Hematopoietic multipotent progenitor cell treated with erythropoietin and hydrocortisone succinate and interleukin-3 and kit ligand, for 8 days (in vitro differentiated cells): ENCODE measurements at regions not wholly inside any gene's neighbourhood (a gene's known extent, or its start where the extent isn't known, plus 50 kb on each side); places are given as distances from the start of the nearest gene placed in this dataset.

ENCODE experiments used
- DNase-seq: peaks from one replicate; pipeline ENCODE4 v3.0.0-alpha.2; 2015

DNA sequence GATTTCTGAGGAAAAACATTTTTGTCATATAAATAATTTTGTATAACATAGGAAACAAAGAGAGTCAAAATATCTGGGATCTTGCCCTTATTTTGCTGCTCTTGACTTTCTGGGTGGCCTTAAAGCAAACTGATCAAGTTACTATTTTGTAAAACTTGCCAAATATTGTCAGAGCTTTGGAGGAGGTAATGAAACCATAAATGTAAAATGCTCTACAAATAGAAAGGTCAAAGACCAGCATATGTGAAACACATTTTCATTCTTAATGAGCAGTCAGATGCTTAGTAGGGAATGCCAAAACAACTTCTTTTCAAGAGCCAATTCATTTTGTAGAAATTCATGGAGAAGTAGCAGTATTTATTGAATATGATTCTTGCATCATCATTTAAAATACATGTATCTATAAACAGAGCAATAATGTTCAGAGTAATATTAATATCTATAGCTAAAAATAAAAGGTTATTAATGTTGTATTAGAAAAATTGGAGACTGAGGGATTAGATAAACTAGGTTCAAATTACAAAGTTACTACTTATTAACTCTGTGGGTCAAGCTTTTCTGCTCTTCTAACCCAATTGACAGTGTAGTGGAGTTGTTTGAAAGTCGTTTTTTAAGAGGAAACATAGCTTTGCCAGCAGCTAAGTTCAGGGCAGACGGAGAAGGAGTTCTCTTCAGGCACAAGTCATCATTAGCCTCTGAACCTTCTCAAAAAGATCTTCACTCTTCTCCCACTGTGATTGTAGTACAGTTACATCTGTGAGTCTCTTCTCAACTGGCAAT lies 2053.1 kb downstream of the EFNA5 start:
- no peak for DNase-seq

DNA sequence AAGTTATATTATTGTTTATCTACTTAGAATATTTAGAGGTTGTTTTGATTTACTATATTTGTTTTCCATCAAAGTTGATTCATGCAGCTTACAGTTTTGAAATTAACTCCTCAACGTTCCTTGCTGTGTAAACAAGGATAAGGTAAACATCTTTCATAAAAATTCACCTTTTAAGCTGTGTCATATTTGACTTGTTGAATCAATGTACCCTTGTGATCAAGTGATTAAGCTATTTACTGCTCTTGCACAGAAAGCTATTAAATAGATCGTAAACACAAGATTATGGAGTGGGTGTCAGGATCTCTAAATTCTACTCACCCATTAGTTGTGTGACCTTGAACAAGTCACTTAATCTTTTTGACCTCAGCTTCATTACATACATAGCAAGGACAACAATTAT lies 2054.0 kb upstream of the NUDT12 start:
- no peak for DNase-seq

DNA sequence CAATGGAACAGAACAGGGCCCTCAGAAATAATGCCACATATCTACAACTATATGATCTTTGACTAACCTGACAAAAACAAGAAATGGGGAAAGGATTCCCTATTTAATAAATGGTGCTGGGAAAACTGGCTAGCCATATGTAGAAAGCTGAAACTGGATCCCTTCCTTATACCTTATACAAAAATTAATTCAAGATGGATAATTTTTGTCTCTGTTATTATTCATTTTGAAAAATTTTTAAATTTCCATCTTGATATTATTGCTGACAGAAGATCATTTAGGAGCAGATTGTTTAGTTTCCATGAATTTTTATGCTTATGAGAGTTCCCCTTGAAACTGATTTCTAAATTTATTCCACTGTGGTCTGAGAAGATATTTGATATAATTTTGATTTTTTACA lies 2039.8 kb upstream of the NUDT12 start:
- DNase-seq = peak; percentile 2

DNA sequence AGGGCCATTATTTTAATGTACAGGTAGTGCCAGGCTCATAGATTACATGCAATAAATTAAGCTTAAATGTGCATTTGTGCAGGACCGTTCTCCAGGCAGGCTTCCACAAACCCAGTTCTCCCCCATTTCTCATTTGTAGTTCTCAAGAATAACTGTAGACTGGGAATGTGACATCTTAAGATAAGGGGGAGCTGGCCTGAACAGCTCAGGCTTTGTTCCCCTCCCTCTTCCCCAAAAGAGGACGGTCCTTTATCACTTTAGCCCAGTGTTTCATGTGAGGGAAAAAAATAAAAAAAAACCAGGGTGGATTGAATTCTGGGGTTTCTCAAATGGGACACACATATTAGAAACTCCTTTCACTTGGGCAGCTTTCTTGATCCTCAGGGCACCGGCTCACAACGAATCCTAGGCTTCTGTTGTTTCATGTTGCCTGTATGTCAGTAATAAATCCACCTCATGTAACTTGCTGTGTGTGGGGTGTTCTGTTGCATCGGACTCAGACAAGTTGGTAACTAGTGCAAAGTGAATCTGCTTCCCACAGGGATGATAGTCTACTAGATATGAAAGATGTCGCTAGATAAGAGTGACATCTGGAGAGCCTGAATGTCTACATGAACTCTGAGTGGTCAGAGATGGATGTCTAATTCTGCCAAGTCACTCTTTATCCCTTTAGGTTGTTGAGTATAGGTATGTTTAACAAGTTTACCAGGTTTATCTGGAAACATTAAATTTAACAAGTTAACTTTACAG lies 2030.6 kb upstream of the NUDT12 start:
- no peak for DNase-seq

DNA sequence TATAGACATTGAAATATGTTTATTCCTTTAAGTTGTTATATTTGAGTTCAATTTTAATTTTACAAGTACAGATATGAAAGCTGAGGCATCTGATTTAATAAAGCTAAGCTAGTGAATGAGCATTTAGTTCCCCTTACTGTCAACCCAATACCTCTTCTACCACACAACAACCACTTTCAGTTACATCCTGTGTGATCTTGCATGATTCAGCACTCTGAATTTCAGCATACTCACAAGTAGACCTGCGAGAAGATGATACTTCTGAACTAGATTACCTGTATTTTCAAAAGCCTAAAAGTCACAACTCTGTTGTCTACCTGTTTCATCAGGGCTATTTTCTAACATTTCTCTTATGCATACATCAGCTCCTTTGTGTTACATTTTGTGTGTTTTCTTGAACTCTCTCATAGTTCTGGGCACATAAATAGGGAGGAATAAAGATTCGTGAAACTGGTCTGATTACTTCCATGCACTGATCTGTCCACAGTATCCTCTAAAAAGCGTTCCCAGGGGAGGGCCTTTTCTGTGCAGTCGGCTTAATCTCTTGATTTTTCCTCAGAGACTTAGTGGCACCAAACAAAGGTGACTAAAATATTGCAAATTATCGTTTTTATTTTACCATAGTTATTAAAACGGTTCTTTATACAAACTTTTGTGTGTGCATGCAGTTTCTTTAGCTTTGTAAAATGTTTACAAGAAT lies 2025.5 kb upstream of the NUDT12 start:
- no peak for DNase-seq

DNA sequence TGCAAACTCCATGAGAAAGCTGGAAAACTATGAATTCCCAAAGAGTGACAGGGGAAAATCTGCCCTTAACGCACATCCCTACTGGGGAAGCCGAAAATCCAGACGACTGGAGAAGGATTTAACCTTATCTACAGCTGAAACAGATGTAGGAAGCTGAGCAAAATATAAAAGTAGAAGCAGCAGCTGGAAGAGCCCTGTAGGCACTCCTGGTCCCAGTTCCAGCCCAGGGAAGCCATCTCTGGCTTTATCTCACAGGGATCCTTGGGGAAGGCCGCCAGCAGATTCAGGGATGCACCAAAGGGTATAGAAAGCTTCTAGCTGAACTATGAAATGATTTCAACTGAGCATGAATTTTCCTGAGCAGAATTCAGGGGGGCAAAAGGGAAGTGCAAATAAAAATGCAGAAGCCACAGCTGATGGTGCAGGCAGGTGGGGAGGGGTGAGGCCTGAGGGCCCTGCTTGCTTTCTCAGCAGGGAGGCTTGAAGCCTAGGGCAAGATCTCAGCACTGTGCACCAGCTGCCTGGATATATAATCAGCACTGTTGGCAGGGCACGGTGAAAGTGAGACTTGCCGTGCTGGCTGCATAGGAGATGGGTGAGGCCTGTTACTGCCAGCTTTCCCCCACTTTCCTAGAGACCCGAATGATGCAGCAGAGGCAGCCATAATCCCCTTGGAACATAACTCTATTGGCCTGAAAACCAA lies 2019.5 kb upstream of the NUDT12 start:
- no peak for DNase-seq

DNA sequence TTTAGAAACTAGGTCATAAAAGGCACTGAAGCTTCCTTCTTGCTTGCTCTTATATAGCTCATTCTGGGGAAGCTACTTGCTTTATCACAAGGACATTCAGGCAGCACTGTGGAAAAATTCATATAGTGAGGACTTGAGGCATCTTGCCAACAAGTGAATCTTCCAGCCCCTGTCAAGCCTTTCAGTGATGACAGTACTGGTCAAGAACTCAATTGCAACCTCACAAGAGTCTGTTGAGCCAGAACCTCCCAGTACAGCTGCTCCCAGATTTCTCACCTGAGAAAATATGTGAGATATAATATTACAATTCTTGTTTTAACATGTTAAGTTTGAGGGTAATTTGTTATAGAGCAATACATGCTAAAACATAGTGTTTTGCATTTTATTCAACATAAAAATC lies 2011.0 kb upstream of the NUDT12 start:
- no peak for DNase-seq

DNA sequence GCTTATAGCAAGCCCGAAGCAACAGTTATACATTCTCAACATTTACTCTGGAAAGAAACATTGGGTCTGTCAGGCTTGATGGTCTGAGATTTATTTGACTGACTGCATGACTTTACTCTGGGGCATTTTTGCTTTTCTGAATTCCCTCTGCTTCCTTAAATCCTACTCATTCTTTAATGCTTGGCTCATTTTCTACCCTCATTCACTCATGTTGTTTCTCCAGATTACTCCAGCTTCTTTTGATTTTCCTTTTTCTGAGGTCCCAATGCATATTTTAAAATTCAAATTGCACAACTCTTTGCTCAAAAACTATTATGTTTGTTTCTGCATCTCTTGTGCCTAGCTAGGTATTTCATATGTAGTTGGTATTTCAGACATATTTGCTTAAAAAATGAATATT lies 2002.9 kb upstream of the NUDT12 start:
- DNase-seq = no peak

DNA sequence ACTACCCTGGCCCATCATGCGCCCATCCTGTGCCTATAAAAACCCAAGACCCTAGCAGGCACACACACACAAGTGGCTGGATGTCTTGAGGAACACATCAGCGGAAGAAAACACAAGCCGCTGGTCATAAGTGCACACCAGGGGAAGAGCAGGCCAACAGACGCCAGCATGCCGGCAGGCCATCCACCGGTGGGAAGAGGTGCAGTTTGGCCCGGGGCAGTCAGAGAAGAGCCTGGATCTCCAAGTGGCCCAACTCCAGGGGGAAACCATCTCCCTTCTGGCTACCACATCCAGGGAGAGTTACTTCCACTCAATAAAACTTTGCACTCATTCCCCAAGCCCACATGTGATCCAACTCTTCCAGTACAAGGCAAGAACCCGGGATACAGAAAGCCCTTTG lies 2001.3 kb upstream of the NUDT12 start:
- DNase-seq = no peak

DNA sequence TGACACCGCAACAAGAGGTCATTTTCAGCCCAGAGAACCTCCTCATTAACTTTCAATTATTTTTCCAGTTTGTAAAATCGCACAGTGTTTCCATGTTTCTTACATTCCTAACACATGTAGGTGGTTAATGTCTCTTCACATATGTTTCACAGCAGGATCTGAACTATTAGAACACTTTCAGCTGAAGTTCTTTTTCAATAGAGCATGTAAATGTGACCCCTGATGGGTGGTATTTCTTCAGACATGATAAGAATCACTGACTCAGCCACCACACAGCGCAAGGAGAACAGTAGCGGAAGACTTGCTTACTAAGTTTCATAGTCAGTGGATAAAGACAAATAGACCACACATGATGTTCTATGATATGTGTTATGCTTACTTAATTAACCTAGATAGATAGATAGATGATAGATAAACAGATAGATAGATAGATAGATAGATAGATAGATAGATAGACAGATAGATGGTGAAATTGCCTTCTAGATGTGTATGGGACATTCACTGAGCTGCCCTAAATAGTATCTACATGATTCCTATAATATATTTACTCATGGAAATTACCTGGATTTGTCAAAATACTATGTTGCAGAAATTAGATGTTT lies 1992.1 kb upstream of the NUDT12 start:
- no peak for DNase-seq

DNA sequence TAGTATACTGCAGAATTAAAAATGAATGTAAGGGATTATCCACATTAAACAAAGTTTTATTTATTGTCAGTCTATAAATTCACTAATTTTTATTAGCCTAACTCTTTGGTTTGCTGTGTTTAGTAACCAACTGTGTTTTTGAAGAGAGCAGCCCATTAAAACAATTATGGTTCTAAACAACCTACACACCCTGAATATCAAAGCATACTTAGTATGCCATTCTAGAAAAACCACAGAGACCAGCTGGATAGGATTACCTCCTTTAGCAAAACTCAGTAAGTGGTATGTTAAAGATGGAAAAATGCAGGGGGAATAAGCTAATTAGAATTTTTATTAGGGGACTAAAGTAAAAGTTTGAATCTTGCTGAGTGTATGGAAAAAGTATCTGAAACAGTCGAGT lies 1981.7 kb upstream of the NUDT12 start:
- no peak for DNase-seq

DNA sequence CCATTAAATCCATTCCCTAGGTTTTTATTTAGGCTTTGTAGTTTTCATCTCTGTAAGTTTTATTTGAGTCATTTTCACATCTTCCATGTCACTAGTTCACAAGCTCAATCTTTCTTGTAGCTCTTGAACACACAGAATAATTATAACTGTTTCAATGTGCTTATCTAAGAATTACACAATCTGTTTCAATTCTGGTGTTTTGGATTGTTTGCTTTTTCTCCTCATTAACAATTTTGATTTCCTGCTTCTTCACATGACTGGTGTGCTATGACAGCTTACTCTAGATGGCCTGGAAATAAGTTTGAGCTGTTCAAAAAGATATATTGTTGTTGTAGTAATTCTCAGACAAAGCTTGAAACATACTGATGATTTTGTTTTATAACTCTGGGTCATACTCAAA lies 1974.1 kb upstream of the NUDT12 start:
- DNase-seq = no peak

DNA sequence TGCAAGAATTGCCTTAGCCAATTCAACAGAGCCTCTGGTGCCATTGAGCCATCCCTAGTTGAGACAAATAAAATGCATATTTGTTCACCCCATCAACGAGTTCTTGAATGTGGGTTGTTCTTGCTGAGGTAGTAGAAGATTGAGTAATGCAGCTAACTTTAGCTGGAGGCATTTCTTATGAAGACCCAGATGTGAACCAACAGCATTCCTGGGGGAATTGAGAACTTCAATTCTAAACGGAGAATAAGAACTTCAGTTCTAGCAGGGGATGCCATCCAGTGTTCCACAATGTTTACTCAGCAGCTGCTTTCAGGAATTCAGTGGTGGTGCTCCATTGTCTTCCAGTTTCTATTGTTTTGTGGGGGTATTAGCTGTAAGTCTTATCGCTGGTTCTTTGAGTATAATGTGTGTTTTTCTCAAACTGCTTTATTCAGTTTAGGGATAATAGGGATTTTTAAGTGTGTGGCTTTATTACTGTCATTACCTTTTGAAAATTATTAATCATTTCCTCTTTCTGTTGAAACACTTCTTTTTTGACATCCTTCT lies 1968.2 kb upstream of the NUDT12 start:
- DNase-seq = no peak

DNA sequence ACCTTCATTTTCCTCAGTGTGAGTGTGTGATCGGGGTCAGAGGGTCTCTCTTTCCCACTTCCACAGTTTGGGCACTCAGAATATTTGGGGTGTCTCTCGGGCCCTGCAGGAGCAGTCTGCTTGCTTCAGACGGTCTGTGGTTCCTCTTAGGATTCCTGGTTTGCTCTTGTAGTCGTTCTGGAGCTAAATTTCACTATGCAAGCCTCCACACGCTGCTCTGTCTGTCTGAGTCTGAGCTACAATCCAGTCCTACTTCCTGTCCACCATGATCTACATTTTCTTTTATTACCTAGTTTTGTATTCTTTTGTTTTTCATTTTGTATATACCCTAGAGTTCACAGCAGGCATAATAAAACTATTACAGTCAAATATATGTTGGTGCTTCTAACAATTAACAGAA lies 1967.3 kb upstream of the NUDT12 start:
- no peak for DNase-seq

DNA sequence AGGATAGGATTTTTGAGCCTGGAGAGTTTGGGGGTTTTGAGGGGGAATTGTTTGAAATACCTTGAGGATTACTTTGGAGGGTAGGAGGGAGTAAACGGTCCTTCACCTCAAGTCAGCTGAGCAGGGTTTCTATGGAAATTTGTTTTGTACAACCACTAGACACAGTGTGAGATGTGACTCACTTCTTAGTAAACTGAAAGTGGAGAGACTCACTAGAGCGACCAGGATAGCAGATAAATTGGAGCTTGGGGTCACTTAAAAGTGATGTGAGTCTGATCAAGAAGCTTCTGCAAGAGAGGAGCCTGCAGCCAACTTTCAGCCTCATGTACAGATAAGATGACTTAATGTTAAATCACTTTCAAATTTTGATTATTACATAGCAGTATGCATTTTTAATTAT lies 1945.9 kb upstream of the NUDT12 start:
- no peak for DNase-seq

DNA sequence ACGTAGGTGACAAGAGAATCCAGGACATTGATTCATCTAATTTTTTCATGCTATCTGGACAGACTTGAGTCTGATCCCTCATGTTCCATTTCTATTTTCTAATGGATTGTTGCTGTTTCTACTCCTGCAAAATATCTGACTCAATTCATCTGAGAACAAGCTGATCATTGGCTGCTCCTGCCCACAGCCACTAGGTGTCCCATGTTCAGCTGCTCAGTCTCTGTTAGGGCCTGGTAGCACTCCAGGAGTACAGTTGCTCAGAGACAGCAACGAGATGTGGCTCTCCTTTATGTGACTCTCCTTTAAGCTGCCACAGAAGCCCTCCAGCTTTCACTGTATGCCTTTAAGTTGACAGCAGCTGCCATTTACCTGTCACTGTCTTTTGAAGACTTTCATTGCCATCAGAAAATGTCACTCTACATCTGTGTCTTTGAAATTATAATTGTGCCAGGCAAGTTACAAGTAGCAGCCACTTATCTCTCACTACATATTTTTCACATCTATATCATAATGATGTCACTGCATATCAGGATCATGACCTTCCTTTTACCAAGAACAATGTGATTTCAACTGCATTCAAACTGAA lies 1944.2 kb upstream of the NUDT12 start:
- DNase-seq = no peak

DNA sequence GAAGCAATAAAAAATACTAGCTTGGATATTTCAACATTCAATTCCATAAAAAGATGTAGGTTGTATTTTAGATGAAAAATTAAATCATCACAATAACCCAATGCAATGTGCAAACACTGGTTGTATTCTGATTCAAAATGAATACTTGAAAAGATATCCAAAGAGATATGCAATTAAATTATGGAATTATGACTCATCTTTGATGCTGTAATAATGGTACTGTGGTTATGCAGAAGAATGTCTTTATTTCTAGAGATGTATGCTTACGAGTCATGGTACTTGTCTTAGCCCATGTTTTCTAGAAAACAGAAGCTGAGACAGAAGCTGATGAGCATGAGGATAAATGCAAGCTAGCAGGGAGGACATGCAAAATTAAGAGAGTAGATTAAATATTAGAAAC lies 1941.4 kb upstream of the NUDT12 start:
- no peak for DNase-seq

DNA sequence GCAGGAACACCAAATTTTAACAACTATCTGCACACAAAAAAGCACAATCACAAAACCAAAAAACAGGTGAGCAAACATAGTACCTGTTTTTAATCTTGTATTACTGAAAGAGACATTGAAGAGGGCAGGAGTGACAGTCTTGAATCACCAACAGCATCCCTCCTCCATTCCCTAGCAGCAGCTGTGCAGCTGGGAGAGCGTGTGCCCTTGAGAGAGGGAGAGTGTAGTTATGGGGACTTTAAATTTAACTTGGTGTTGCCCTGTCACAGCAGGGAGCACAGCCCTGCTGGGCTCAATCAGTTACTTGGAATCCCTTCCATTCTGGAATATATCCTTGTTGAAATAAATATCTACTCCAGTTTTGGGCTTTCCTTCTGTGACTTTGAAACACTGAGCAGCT lies 1938.7 kb upstream of the NUDT12 start:
- no peak for DNase-seq

DNA sequence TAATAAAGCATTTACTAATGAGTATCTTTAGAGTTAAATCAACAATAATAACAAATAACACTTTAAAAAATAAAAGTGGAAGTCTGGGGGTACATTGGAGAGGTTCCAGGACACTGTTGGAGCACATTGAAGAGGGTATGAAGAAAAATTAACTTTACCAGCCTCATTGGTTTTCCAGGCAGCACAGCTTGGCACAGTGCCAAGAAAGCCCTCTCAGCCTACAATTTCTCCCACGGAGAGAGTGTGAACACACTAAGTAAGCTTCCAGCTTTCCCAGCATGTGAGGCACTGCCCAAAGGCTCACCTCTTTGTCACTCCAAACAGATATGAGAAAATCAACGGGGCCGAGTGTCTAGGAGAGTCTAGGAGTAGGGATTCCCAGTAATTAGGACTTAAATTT lies 1912.8 kb upstream of the NUDT12 start:
- no peak for DNase-seq

DNA sequence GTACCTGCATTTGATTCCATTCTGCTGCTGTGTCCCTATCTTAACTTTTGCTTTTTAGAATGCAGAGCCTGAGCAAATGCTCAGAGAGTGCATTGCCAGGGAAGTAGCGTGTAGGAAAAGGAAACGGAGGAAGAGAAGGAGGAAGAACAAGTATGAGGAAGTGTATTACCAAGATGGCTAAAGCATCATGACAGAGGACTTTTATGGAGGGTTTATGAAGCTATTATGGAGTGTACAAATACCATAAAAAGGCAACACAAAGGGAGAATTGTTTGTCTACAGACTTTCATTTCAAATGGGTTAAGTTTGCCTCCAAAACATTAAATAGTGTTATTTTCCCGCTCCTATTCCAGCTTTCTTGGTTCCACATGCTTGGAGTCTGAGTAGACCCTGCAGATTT lies 1899.8 kb upstream of the NUDT12 start:
- DNase-seq = no peak

DNA sequence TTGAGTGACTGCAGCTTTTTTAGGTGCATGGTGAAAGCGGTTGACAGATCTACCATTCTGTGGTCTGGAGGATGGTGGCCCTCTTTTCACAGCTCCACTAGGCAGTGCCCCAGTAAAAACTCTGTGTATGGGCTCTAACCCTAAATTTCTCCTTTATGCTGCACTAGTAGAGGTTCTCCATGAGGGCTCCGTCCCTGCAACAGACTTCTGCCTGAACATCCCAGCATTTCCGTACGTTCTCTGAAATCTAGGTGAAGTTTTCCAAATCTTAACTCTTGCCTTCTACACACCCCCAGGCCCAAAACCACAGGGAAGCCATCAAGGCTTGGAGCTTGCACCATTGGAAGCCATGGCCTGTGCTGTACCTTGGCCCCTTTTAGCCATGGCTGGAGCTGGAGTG lies 1898.1 kb upstream of the NUDT12 start:
- no peak for DNase-seq

DNA sequence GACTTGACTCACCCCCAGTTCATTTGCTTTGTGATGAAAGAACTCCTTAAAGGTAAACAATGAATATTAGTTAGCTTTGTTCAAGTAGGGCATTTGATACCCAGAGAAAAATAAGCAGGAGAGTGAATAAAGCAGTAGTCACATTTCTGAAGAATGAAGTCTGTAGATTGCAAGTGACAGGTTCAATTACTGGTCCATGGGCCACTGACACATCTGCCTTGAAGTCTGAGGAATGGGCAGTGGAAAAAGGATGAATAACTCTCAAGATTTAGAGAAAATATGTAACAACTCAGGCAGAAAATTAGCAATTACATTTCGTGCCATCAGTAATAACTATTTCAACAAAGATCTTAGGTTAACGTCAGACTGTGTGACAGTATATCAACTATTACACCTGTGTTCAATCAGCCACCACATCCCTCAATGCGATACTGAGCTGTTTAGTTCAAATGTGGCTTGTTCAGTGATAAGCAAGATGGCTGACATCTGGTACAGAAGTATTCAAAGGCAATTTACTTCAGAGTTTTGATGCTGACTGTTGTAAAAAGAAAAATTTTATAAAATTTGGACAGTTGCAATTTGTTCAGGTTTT lies 1890.7 kb upstream of the NUDT12 start:
- DNase-seq = no peak
